Vagina (tissue), 2 donors: ENCODE measurements at regions not wholly inside any gene's neighbourhood (a gene's known extent, or its start where the extent isn't known, plus 50 kb on each side); places are given as distances from the start of the nearest gene placed in this dataset.

Source experiments
- DNase-seq, 2 donors: peaks; one replicate each; pipeline ENCODE4 v3.0.0-alpha.2; 2017; ENCODE audit errors: extremely low spot score in 2 of 2
- H3K27ac ChIP-seq: fragments of 200-600 bp; sonication (generic); one replicate; pipeline ENCODE4 v1.5.1; 2019
- H3K27me3 ChIP-seq: fragments of 200-600 bp; sonication (generic); one replicate; pipeline ENCODE4 v1.5.1; 2019
- H3K36me3 ChIP-seq, 2 donors: fragments of 200-600 bp; sonication (generic); one replicate each; pipeline ENCODE4 v1.5.1; 2017 to 2019
- H3K4me1 ChIP-seq: fragments of 200-600 bp; sonication (generic); one replicate; pipeline ENCODE4 v1.5.1; 2019
- H3K4me3 ChIP-seq, 2 donors: fragments of 200-600 bp; sonication (generic); 1 replicate in 1 of 2; 2 replicates in 1 of 2; pipeline ENCODE4 v1.5.1; 2016 to 2019
- H3K9me3 ChIP-seq: fragments of 200-600 bp; sonication (generic); one replicate; pipeline ENCODE4 v1.5.1; 2019
- POLR2A ChIP-seq, 2 donors: fragments of 450-650 bp; IDR thresholded peaks; one replicate each; pipeline ENCODE4 v1.6.1; 2017; ENCODE audit warnings: antibody characterized with exemption in 2 of 2, mild to moderate bottlenecking in 2 of 2, moderate library complexity in 2 of 2
- POLR2AphosphoS5 ChIP-seq, 2 donors: sonication (generic); formaldehyde crosslinking; IDR thresholded peaks; one replicate each; pipeline ENCODE4 v1.9.0; 2017; ENCODE audit warnings: antibody characterized with exemption in 2 of 2, mild to moderate bottlenecking in 2 of 2, low read depth in 1 of 2; ENCODE audit not compliant: insufficient read depth in 1 of 2
- intact Hi-C: fragments of 100-400 bp; cut with DNase I; formaldehyde crosslinking; loops from one replicate; pipeline ENCODE4 v1.15.1; 2023
- TF ChIP-seq, protein P1 (sequence below), 3 experiments: fragments of 450-650 bp in 2 of 3; fragments of 200-600 bp in 1 of 3; sonication (generic) in 1 of 3; IDR thresholded peaks; one replicate each; pipeline ENCODE4 v1.5.1; 2017 to 2019; ENCODE audit warnings: antibody characterized with exemption in 3 of 3, mild to moderate bottlenecking in 2 of 3, moderate library complexity in 2 of 3

GRCh38 chr10:117694190-117694589 is 151.6 kb downstream of the EMX2 start:
- DNase-seq: no peak
- TF ChIP-seq POLR2AphosphoS5 (IDR thresholded peaks at IDR 0.05; ENCODE audit: insufficient read depth in 1 of 2, low read depth in 1 of 2) (no peak), POLR2A (IDR thresholded peaks at IDR 0.05) (no peak)
- TF ChIP-seq, protein P1, sequence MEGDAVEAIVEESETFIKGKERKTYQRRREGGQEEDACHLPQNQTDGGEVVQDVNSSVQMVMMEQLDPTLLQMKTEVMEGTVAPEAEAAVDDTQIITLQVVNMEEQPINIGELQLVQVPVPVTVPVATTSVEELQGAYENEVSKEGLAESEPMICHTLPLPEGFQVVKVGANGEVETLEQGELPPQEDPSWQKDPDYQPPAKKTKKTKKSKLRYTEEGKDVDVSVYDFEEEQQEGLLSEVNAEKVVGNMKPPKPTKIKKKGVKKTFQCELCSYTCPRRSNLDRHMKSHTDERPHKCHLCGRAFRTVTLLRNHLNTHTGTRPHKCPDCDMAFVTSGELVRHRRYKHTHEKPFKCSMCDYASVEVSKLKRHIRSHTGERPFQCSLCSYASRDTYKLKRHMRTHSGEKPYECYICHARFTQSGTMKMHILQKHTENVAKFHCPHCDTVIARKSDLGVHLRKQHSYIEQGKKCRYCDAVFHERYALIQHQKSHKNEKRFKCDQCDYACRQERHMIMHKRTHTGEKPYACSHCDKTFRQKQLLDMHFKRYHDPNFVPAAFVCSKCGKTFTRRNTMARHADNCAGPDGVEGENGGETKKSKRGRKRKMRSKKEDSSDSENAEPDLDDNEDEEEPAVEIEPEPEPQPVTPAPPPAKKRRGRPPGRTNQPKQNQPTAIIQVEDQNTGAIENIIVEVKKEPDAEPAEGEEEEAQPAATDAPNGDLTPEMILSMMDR (IDR thresholded peaks at IDR 0.05): no peak
- Histone ChIP-seq H3K36me3 (no peaks in the 10 kb centered on the region), H3K27ac (no peak overlapping the region), H3K9me3 (no peaks in the 10 kb centered on the region), H3K4me1 (no peaks in the 10 kb centered on the region), H3K27me3 (no peaks in the 10 kb centered on the region), H3K4me3 (no peak overlapping the region)
- intact Hi-C loops: no loop called here

DNA sequence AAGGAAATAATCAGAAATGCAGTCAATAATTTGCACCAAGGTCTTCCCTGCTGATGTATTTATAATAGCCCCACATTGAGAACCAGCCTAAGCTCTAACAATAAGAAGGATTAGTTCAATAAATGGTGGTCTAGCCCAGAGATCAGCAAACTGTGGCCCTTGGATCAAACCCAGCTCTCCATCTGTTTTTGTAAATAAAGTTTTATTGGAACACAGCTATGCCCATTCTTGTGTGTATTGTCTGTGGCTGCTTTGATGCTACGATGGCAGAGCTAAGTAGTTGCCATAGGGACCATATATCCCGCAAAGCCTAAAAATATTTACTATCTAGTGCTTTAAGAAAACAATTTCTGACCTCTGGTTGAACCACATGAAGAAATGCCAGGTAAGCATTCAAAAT is 154.9 kb downstream of the EMX2 start:
- Histone ChIP-seq H3K27me3 (no peaks in the 10 kb centered on the region), H3K36me3 (no peaks in the 10 kb centered on the region), H3K27ac (no peak overlapping the region), H3K4me1 (no peaks in the 10 kb centered on the region), H3K9me3 (no peaks in the 10 kb centered on the region), H3K4me3 (no peak overlapping the region)
- TF ChIP-seq POLR2A (IDR thresholded peaks at IDR 0.05): no peak
- no peak for TF ChIP-seq POLR2AphosphoS5 (IDR thresholded peaks at IDR 0.05; ENCODE audit: insufficient read depth in 1 of 2, low read depth in 1 of 2)
- TF ChIP-seq, protein P1 (IDR thresholded peaks at IDR 0.05): no peak
- intact Hi-C loops: no loop called here
- DNase-seq: no peak

GRCh38 chr10:117698809-117699208 is 156.3 kb downstream of the EMX2 start:
- no peak for DNase-seq
- no peaks in the 10 kb centered on the region for H3K36me3 ChIP-seq
- no peak overlapping the region for H3K27ac ChIP-seq
- no peak overlapping the region for H3K4me3 ChIP-seq
- H3K27me3 ChIP-seq: no peaks in the 10 kb centered on the region
- intact Hi-C loops: no loop called here
- no peaks in the 10 kb centered on the region for H3K9me3 ChIP-seq
- TF ChIP-seq POLR2AphosphoS5 (IDR thresholded peaks at IDR 0.05; ENCODE audit: insufficient read depth in 1 of 2, low read depth in 1 of 2) (no peak), POLR2A (IDR thresholded peaks at IDR 0.05) (no peak)
- TF ChIP-seq, protein P1 (IDR thresholded peaks at IDR 0.05): no peak
- no peaks in the 10 kb centered on the region for H3K4me1 ChIP-seq

- no peak overlapping the region for H3K27ac ChIP-seq
- TF ChIP-seq, protein P1 (IDR thresholded peaks at IDR 0.05): no peak
- TF ChIP-seq POLR2AphosphoS5 (IDR thresholded peaks at IDR 0.05; ENCODE audit: insufficient read depth in 1 of 2, low read depth in 1 of 2) (no peak), POLR2A (IDR thresholded peaks at IDR 0.05) (no peak)
- intact Hi-C loops: no loop called here
- DNase-seq: no peak
- no peaks in the 10 kb centered on the region for H3K9me3 ChIP-seq
- no peak overlapping the region for H3K4me3 ChIP-seq
- H3K27me3 ChIP-seq: no peaks in the 10 kb centered on the region
- H3K4me1 ChIP-seq: no peaks in the 10 kb centered on the region
- H3K36me3 ChIP-seq: no peaks in the 10 kb centered on the region
Observed at GRCh38 chr10:117699436-117700075, 157.0 kb downstream of the EMX2 start.

DNA sequence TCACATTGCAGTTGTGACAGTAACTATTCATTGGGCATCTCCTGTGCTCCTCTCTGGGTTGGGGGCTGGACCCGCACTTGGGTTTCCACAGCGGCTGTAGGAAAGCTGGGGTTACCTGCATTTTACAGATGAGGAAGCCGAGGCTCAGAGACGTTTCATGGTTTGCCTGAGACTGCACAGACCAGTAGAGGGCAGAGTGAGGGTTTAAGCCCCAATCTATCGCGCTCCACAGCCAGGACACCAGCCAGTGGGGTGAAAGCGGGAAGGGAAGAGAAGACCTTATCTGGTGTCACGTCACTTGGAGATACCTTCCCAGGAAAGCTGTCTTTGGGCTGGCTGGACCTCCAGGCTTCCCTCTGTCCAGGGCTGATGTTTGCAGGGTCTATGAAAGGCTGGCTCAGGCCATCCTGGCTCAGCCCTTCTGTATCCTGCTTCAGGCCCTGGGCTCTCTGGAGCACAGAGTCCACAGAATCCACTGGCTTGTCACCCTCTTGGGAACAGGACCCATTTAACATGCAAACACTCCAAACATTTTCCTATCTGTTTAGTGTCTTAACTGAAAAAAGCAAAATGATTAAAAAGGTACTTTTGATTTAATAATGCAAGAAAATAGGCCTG is 167.7 kb downstream of the EMX2 start:
- H3K4me1 ChIP-seq: no peaks in the 10 kb centered on the region
- no peaks in the 10 kb centered on the region for H3K9me3 ChIP-seq
- no peak overlapping the region for H3K4me3 ChIP-seq
- H3K27ac ChIP-seq: no peak overlapping the region
- no peak for DNase-seq
- H3K36me3 ChIP-seq: no peaks in the 10 kb centered on the region
- H3K27me3 ChIP-seq: no peaks in the 10 kb centered on the region
- TF ChIP-seq POLR2A (IDR thresholded peaks at IDR 0.05): no peak
- intact Hi-C loops: no loop called here
